Stimulated activated CD8-positive, alpha-beta memory T cell treated with anti-CD3 and anti-CD28 coated beads, Interleukin-12 subunit alpha, Interleukin-12 subunit beta, amount 100 ng/mL, for 1 hour (primary cell): ENCODE measurements at regions not wholly inside any gene's neighbourhood (a gene's known extent, or its start where the extent isn't known, plus 50 kb on each side); places are given as distances from the start of the nearest gene placed in this dataset.

ENCODE experiments used
- DNase-seq: peaks from one replicate; pipeline ENCODE4 v3.0.0-alpha.2; 2020; ENCODE audit warnings: low read depth

- no peak for DNase-seq
Observed at GRCh38 chr10:113259576-113260226, 293.2 kb upstream of the HABP2 start.

- no peak for DNase-seq
Observed at GRCh38 chr10:113261161-113261560, 291.7 kb upstream of the HABP2 start.

- no peak for DNase-seq
Observed at GRCh38 chr10:113261611-113262091, 291.2 kb upstream of the HABP2 start.

- no peak for DNase-seq
Observed at GRCh38 chr10:113263056-113263455, 289.8 kb upstream of the HABP2 start.

- DNase-seq = no peak
Observed at GRCh38 chr10:113264333-113265131, 288.3 kb upstream of the HABP2 start.

- no peak for DNase-seq
Observed at GRCh38 chr10:113266147-113266546, 286.7 kb upstream of the HABP2 start.

GRCh38 chr10:113267619-113268562 is 285.0 kb upstream of the HABP2 start:
- no peak for DNase-seq

GRCh38 chr10:113269333-113269732 is 283.5 kb upstream of the HABP2 start:
- DNase-seq = no peak

- DNase-seq = no peak
Observed at GRCh38 chr10:113272511-113272910, 280.3 kb upstream of the HABP2 start.

- DNase-seq = no peak
Observed at GRCh38 chr10:113273181-113274163, 279.4 kb upstream of the HABP2 start.

GRCh38 chr10:113274176-113274829 is 278.6 kb upstream of the HABP2 start:
- no peak for DNase-seq

- DNase-seq = no peak
Observed at GRCh38 chr10:113278221-113278620, 274.6 kb upstream of the HABP2 start.

GRCh38 chr10:113278664-113279063 is 274.2 kb upstream of the HABP2 start:
- DNase-seq = no peak

- no peak for DNase-seq
Observed at GRCh38 chr10:113279262-113279661, 273.6 kb upstream of the HABP2 start.

GRCh38 chr10:113282564-113282963 is 270.3 kb upstream of the HABP2 start:
- DNase-seq = no peak

- DNase-seq = no peak
Observed at GRCh38 chr10:113283189-113283588, 269.7 kb upstream of the HABP2 start.

GRCh38 chr10:113284635-113285034 is 268.2 kb upstream of the HABP2 start:
- no peak for DNase-seq

GRCh38 chr10:113285305-113285704 is 267.5 kb upstream of the HABP2 start:
- no peak for DNase-seq

- no peak for DNase-seq
Observed at GRCh38 chr10:113287592-113287991, 265.3 kb upstream of the HABP2 start.

GRCh38 chr10:113290137-113290536 is 262.7 kb upstream of the HABP2 start:
- no peak for DNase-seq

- no peak for DNase-seq
Observed at GRCh38 chr10:113291413-113291812, 261.4 kb upstream of the HABP2 start.
